HG02970 (cell line): ENCODE measurements at regions not wholly inside any gene's neighbourhood (a gene's known extent, or its start where the extent isn't known, plus 50 kb on each side); places are given as distances from the start of the nearest gene placed in this dataset.

Source experiments
- ATAC-seq: cut with Tn5 transposase; IDR thresholded peaks from one replicate; pipeline ENCODE4 v1.9.1; 2021; ENCODE audit warnings: mild to moderate bottlenecking, moderate library complexity, moderate number of reproducible peaks; ENCODE audit not compliant: unreplicated experiment, low FRiP score

GRCh38 chr5:4043135-4043534, 447.5 kb downstream of the IRX1 start:
- no peak for ATAC-seq

GRCh38 chr5:4044881-4045280, 449.2 kb downstream of the IRX1 start:
- ATAC-seq = no peak

DNA sequence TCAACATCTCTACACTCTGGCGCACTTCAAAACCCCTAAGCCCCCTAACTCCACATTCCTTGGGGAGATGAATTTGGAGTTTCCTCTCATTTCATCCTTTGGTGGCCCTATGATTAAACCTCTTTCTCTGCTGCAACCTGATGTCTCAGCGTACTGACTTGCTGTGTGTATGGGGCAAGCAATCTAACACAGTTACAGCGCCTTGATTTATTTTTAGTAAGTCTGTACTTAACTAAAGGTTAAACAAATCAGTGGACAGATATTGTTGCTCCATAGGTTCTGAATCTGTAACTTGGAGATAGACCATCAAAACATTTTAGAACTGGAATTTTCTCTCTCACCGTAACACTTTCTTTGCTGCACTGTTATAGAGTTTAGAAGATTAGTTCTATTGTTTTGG, 452.8 kb downstream of the IRX1 start:
- no peak for ATAC-seq

GRCh38 chr5:4050203-4050602, 454.6 kb downstream of the IRX1 start:
- no peak for ATAC-seq

- no peak for ATAC-seq
These were observed 457.5 kb downstream of the IRX1 start for GRCh38 chr5:4053136-4053535.

- ATAC-seq = no peak
These were observed 458.5 kb downstream of the IRX1 start for GRCh38 chr5:4054092-4054491.

DNA sequence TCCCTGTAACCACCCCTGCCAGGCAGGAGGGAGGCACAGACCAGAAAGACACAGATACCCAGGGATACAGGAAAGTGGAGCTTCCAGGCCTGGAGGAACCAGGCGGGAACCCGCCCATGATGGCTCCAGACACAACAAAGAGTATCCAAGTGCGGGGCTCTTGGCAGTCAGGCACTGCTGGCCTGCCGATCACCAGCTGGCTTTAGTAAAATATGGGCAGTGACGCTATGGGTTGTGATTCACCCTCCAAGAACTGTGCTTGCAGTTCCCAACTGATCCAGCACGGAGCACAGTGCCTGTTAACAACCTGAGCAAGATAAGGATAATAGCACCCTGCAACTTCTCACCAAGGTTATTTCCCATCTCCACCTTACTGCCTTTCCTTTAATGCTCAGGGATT, 463.3 kb downstream of the IRX1 start:
- no peak for ATAC-seq

DNA sequence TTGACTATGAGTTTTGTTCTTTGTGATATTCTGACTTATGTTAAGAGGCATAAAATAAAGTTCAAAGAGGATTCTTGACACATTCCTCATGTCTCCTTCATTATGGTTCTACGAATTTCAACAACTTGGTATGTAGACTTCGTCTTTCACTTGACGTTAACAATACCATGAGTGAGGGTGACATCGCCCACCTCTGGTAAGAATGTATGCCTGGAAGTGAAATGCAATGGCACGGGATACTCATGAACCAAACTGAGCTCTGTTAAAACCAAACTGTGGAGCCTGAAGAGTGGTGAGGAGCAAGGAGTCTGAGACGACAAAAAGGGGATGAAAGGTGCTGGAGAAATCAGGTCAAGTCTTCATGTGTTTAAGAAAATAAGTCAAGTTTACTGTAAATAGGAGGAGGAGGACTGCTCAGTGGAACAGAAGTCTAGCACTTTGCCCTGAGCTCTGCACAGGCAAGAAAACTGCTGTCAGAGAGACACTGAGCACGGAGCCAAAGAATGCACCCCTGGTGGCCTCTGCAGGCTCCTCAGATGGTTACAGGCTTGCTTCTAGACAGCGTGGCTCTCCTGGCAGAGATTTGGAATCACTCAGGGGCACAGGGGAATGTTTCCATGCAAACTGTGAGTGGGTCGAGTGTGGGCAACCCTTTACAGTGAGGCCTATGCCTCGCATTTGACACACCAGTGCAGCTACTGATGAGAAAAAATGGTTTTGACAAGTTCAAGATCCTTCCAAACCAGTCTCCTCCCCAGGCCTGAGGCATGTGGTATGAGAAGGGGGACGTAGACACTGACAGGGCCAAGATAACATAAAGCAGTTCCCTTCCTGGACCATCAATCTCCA, 470.1 kb downstream of the IRX1 start:
- ATAC-seq = no peak

DNA sequence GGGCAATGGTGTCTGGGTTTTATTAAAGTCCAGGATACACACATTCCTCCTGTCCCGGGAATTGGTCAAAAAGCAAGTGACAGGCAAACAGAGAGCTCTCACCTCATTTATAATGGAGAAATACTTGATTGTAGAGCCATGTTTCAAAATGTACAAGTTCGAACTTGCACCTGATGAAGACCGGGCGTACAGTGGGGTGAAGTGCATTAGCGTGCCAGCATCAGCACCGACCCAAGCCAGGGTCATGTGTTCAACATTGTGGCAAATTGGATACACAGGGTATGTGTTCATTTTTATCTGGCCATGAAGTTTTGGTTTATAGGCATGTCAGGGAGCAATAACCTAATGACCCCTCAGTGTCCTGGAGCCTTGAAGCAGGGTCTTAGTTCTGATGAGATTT, 472.5 kb downstream of the IRX1 start:
- ATAC-seq = no peak

GRCh38 chr5:4078544-4078943, 482.9 kb downstream of the IRX1 start:
- ATAC-seq = no peak

- no peak for ATAC-seq
These were observed 484.2 kb downstream of the IRX1 start for GRCh38 chr5:4079831-4080230.

DNA sequence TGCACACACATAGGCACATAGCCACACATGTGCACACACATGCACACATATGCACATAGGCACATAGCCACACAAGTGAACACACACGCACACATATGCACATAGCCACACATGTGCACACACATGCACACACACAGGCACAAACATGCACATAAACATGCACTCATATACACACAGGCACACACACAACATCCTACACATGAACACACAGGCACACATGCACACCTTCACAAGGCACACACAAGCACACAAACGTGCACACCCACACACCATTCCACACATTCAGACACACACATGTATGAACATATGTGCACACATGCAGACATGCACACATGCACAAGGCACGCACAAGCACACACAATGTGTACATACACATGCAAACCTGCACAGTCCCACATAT, 484.7 kb downstream of the IRX1 start:
- ATAC-seq = no peak

DNA sequence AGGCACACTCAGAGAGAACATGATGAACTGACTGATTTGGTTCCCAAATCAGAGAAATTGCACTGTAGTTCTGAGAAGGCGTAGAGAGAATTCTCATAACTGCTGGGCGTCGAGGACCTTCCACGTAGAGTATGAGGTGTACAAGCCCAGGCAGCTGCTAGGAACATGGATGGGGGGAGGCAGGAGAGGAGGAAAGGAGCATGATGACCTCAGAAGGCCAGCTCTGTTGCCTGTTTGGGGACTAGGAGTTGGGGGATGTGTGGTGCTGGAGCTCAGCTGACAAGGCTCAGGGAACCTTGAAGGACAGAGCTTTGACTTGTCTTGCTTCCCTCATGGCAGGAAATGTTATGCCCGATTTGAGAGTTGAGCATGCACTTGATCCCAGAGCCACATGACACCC, 485.4 kb downstream of the IRX1 start:
- ATAC-seq = no peak

DNA sequence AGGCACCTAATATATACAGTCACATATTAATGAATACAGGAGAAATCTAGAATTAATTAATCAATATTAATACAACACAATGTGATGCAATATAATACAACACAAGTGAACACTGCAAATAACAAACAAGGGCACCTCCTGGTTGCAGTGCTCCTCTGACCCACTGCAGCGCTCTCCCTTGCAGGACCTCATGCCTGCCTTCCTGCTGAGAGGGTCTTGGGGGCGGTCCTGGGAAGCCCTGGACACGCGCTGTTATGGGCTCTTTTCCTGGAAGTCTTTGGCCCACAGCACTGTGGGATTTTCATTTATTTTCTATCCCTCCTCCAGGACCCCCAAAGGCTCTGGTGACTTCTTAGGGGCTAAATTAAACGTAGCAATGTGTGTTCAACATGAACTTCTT, 485.8 kb downstream of the IRX1 start:
- ATAC-seq = no peak

GRCh38 chr5:4082966-4083564, 487.4 kb downstream of the IRX1 start:
- no peak for ATAC-seq

DNA sequence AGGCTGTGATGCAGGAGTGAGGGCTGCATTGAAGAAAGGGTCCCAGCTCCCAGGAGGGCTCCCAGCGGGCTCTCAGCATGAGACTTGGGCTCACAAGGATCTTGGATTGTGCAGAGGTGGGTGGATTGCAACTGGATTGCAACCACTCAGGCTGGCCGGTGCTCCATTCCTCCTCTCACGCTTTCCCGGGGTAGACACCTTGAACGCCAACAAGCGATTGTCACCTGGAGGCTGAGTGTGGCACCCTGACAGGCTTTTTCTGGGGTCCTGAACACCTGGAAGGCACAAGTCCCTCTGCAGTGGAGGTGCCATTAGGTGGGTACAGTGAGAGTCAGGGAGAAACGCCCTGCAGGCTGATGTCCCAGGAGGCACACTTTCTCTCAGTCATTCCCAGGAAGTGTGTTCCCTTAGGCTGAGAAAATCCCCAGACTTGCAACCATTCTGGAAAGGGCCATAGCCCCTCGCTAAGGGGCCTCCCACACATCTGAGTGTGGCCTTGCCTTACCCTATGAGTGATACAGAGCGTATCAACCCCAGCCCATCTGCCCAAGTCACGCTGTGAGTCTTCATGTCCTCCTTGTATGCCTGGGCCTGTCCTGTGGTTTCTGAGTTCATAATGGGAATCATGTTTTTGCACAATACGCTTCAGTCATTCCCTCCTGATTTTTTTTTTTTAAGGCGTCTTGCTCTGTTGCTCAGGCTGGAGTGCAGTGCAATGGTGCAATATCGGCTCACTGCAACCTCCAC, 488.1 kb downstream of the IRX1 start:
- no peak for ATAC-seq

GRCh38 chr5:4086081-4086480, 490.4 kb downstream of the IRX1 start:
- ATAC-seq = no peak

GRCh38 chr5:4087110-4087509, 491.5 kb downstream of the IRX1 start:
- ATAC-seq = no peak

DNA sequence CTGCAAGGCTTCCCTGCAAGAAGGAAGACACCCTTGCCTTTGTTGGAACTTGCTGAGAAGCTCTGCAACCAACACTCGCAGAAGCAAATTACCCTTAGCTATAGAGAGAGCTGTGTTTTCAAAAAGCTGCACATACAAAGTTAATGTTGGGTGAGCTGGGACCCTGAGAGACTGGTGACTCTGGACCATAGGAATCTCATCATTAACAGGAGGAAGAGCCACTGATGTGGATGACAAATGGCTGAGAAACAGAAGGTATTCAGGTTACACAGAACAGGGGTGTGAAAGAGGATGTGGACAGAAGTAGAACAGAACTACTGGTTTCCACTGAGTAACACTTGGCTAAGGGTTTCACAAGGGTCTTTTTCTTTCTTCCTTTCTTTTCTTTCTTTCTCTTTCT, 493.5 kb downstream of the IRX1 start:
- no peak for ATAC-seq

- no peak for ATAC-seq
These were observed 497.6 kb downstream of the IRX1 start for GRCh38 chr5:4093236-4093635.

- ATAC-seq = no peak
These were observed 498.3 kb downstream of the IRX1 start for GRCh38 chr5:4093970-4094369.
